ENCODE measurements at regions not wholly inside any gene's neighbourhood (a gene's known extent, or its start where the extent isn't known, plus 50 kb on each side); places are given as distances from the start of the nearest gene placed in this dataset.

GRCh38 chr6:96465321-96465903 is 56.2 kb upstream of the UFL1 start:
- DNase-seq: no peak

GRCh38 chr6:96466147-96466863 is 55.3 kb upstream of the UFL1 start:
- no peak for DNase-seq

- no peak for DNase-seq
These were observed 53.8 kb upstream of the UFL1 start for GRCh38 chr6:96467814-96468213.

GRCh38 chr6:96468281-96468680 is 53.3 kb upstream of the UFL1 start:
- no peak for DNase-seq

- no peak for DNase-seq
These were observed 52.9 kb upstream of the UFL1 start for GRCh38 chr6:96468681-96469224.

- DNase-seq: no peak
These were observed 52.3 kb upstream of the UFL1 start for GRCh38 chr6:96469312-96469711.

GRCh38 chr6:96470296-96470695 is 51.3 kb upstream of the UFL1 start:
- no peak for DNase-seq
